Right lobe of liver (tissue), 6 donors: ENCODE measurements at regions not wholly inside any gene's neighbourhood (a gene's known extent, or its start where the extent isn't known, plus 50 kb on each side); places are given as distances from the start of the nearest gene placed in this dataset.

Experiments
- ATAC-seq, 4 donors: fragments of 200-7000 bp; cut with Tn5 transposase; one replicate each; pipeline ENCODE4 v1.9.1; 2020; ENCODE audit warnings: mild to moderate bottlenecking in 4 of 4, moderate library complexity in 4 of 4
- DNase-seq, 3 donors: peaks; one replicate each; pipeline ENCODE4 v3.0.0-alpha.2; 2020
- H3K27ac ChIP-seq, 3 donors: fragments of 200-600 bp; one replicate each; pipeline ENCODE4 v1.8.0; 2022
- H3K27me3 ChIP-seq, 2 donors: fragments of 200-600 bp; one replicate each; pipeline ENCODE4 v1.8.0; 2022
- H3K36me3 ChIP-seq, 4 donors: fragments of 200-600 bp; sonication (generic) in 1 of 4; one replicate each; pipeline versions ENCODE4 v1.5.1 to v1.8.0; 2017 to 2022; ENCODE audit warnings: control low read depth in 1 of 4
- H3K4me1 ChIP-seq, 4 donors: fragments of 200-600 bp; sonication (generic) in 1 of 4; one replicate each; pipeline versions ENCODE4 v1.5.1 to v1.8.0; 2017 to 2022; ENCODE audit warnings: control low read depth in 1 of 4
- H3K4me3 ChIP-seq, 3 donors: fragments of 200-600 bp; one replicate each; pipeline ENCODE4 v1.8.0; 2022
- H3K9me3 ChIP-seq, 4 donors: fragments of 200-600 bp; sonication (generic) in 1 of 4; one replicate each; pipeline versions ENCODE4 v1.5.1 to v1.8.0; 2017 to 2022; ENCODE audit warnings: control low read depth in 1 of 4
- CTCF ChIP-seq, 4 donors: fragments of 200-600 bp in 3 of 4; fragments of 450-650 bp in 1 of 4; IDR thresholded peaks; one replicate each; pipeline versions ENCODE4 v1.5.1 to v1.8.0; 2016 to 2022; ENCODE audit warnings: antibody characterized with exemption in 4 of 4, mild to moderate bottlenecking in 2 of 4
- POLR2A ChIP-seq: fragments of 450-650 bp; IDR thresholded peaks from one replicate; pipeline ENCODE4 v1.6.1; 2017; ENCODE audit warnings: antibody characterized with exemption, mild to moderate bottlenecking
- WGBS: methylation state at CpG from one replicate; pipeline ENCODE4 v1.1.6; 2018; ENCODE audit warnings: low coverage, low lambda C conversion rate; ENCODE audit not compliant: insufficient coverage; ENCODE audit errors: missing lambda C conversion rate; 5-methylcytosine and 5-hydroxymethylcytosine counted together
- intact Hi-C, 2 donors: fragments of 100-400 bp; cut with DNase I; formaldehyde crosslinking; loops; one replicate each; pipeline versions ENCODE4 v1.11.2 to v1.14.1; 2022
- donor health status: DM: no; HTN: yes; CAD: no.
- donor health status: DM: no; HTN: no; CAD: no.
- donor health status: DM: no; HTN: no; CAD: no.
- donor health status: DM: no; HTN: yes; CAD: no.
- donor health status: DM: no; HTN: yes; CAD: no.

GRCh38 chr9:25427898-25428297 is 250.3 kb downstream of the TUSC1 start:
- H3K27me3 ChIP-seq = no peaks in the 10 kb centered on the region
- H3K9me3 ChIP-seq = no peaks in the 10 kb centered on the region
- no peaks in the 10 kb centered on the region for H3K36me3 ChIP-seq
- no peak overlapping the region for H3K27ac ChIP-seq
- no peak overlapping the region for H3K4me3 ChIP-seq
- WGBS = no CpG with 5 or more reads among the region's 4 CpGs
- DNase-seq (no peak), ATAC-seq (no peak)
- TF ChIP-seq CTCF (IDR thresholded peaks at IDR 0.05) (no peak), POLR2A (no peak)
- intact Hi-C loops = no loop called here
- no peaks in the 10 kb centered on the region for H3K4me1 ChIP-seq

GRCh38 chr9:25427290-25427689 is 251.0 kb downstream of the TUSC1 start:
- no peaks in the 10 kb centered on the region for H3K36me3 ChIP-seq
- intact Hi-C loops = no loop called here
- no peak overlapping the region for H3K27ac ChIP-seq
- DNase-seq (no peak), ATAC-seq (no peak)
- no peaks in the 10 kb centered on the region for H3K4me1 ChIP-seq
- no peaks in the 10 kb centered on the region for H3K27me3 ChIP-seq
- H3K9me3 ChIP-seq = no peaks in the 10 kb centered on the region
- no CpG with 5 or more reads among the region's 4 CpGs for WGBS
- TF ChIP-seq CTCF (IDR thresholded peaks at IDR 0.05) (no peak), POLR2A (no peak)
- no peak overlapping the region for H3K4me3 ChIP-seq

- H3K36me3 ChIP-seq = no peaks in the 10 kb centered on the region
- H3K9me3 ChIP-seq = no peaks in the 10 kb centered on the region
- ATAC-seq (no peak), DNase-seq (no peak)
- H3K27ac ChIP-seq = no peak overlapping the region
- no peak overlapping the region for H3K4me3 ChIP-seq
- TF ChIP-seq POLR2A (no peak), CTCF (IDR thresholded peaks at IDR 0.05) (no peak)
- 19% methylated on average over 1 of the region's 1 CpG for WGBS
- no peaks in the 10 kb centered on the region for H3K27me3 ChIP-seq
- intact Hi-C loops = no loop called here
- H3K4me1 ChIP-seq = no peaks in the 10 kb centered on the region
Observed at GRCh38 chr9:25421560-25421959, 256.7 kb downstream of the TUSC1 start.

- intact Hi-C loops = no loop called here
- TF ChIP-seq CTCF (IDR thresholded peaks at IDR 0.05) = no peak
- TF ChIP-seq POLR2A = no peak
- Histone ChIP-seq H3K36me3 (no peaks in the 10 kb centered on the region), H3K27ac (no peak overlapping the region), H3K4me1 (no peaks in the 10 kb centered on the region), H3K27me3 (no peaks in the 10 kb centered on the region), H3K4me3 (no peak overlapping the region), H3K9me3 (no peaks in the 10 kb centered on the region)
- DNase-seq = no peak
- no peak for ATAC-seq
Observed at GRCh38 chr9:25418974-25419373, 259.3 kb downstream of the TUSC1 start.

- Histone ChIP-seq H3K27ac (no peak overlapping the region), H3K4me3 (no peak overlapping the region), H3K9me3 (no peaks in the 10 kb centered on the region), H3K36me3 (no peaks in the 10 kb centered on the region), H3K27me3 (no peaks in the 10 kb centered on the region), H3K4me1 (no peaks in the 10 kb centered on the region)
- no peak for ATAC-seq
- intact Hi-C loops = no loop called here
- TF ChIP-seq CTCF (IDR thresholded peaks at IDR 0.05) = no peak
- no peak for TF ChIP-seq POLR2A
- 73% methylated on average over 1 of the region's 1 CpG for WGBS
- no peak for DNase-seq
Observed at GRCh38 chr9:25415718-25416117, 262.5 kb downstream of the TUSC1 start.
